ENCODE measurements at regions not wholly inside any gene's neighbourhood (a gene's known extent, or its start where the extent isn't known, plus 50 kb on each side); places are given as distances from the start of the nearest gene placed in this dataset.
"Not testable (repeated sequence)": the region's sequence is repeated elsewhere in the genome, so short reads cannot be mapped to it uniquely, and the experiment has no call there.

GRCh38 chr4:127246963-127247952 is 385.5 kb upstream of the INTU start:
- DNase-seq (ENCODE audit: low read depth, low spot score): no peak

- no peak for DNase-seq (ENCODE audit: low read depth, low spot score)
Observed at GRCh38 chr4:127249066-127249766, 383.5 kb upstream of the INTU start.

GRCh38 chr4:127249767-127250108 is 383.0 kb upstream of the INTU start:
- DNase-seq (ENCODE audit: low read depth, low spot score): no peak

- no peak for DNase-seq (ENCODE audit: low read depth, low spot score)
Observed at GRCh38 chr4:127250577-127250976, 382.2 kb upstream of the INTU start.

GRCh38 chr4:127251423-127251822 is 381.3 kb upstream of the INTU start:
- DNase-seq (ENCODE audit: low read depth, low spot score): no peak

- no peak for DNase-seq (ENCODE audit: low read depth, low spot score)
Observed at GRCh38 chr4:127256500-127256899, 376.3 kb upstream of the INTU start.

GRCh38 chr4:127261476-127261875 is 371.3 kb upstream of the INTU start:
- no peak for DNase-seq (ENCODE audit: low read depth, low spot score)

- no peak for DNase-seq (ENCODE audit: low read depth, low spot score)
Observed at GRCh38 chr4:127268367-127268766, 364.4 kb upstream of the INTU start.

- not testable (repeated sequence) for DNase-seq (ENCODE audit: low read depth, low spot score)
Observed at GRCh38 chr4:127277023-127277422, 355.7 kb upstream of the INTU start.

GRCh38 chr4:127284236-127284635 is 348.5 kb upstream of the INTU start:
- DNase-seq (ENCODE audit: low read depth, low spot score): no peak

GRCh38 chr4:127291316-127291715 is 341.4 kb upstream of the INTU start:
- no peak for DNase-seq (ENCODE audit: low read depth, low spot score)

GRCh38 chr4:127293496-127293895 is 339.3 kb upstream of the INTU start:
- no peak for DNase-seq (ENCODE audit: low read depth, low spot score)

- DNase-seq (ENCODE audit: low read depth, low spot score): no peak
Observed at GRCh38 chr4:127304356-127304755, 328.4 kb upstream of the INTU start.

GRCh38 chr4:127307996-127308395 is 324.8 kb upstream of the INTU start:
- no peak for DNase-seq (ENCODE audit: low read depth, low spot score)

- no peak for DNase-seq (ENCODE audit: low read depth, low spot score)
Observed at GRCh38 chr4:127309369-127310102, 323.2 kb upstream of the INTU start.

- no peak for DNase-seq (ENCODE audit: low read depth, low spot score)
Observed at GRCh38 chr4:127311371-127311770, 321.4 kb upstream of the INTU start.

- no peak for DNase-seq (ENCODE audit: low read depth, low spot score)
Observed at GRCh38 chr4:127311924-127312323, 320.8 kb upstream of the INTU start.

- no peak for DNase-seq (ENCODE audit: low read depth, low spot score)
Observed at GRCh38 chr4:127313767-127314166, 319.0 kb upstream of the INTU start.

- no peak for DNase-seq (ENCODE audit: low read depth, low spot score)
Observed at GRCh38 chr4:127327491-127327890, 305.3 kb upstream of the INTU start.

GRCh38 chr4:127335073-127335620 is 297.6 kb upstream of the INTU start:
- DNase-seq (ENCODE audit: low read depth, low spot score): no peak

- DNase-seq (ENCODE audit: low read depth, low spot score): no peak
Observed at GRCh38 chr4:127335732-127336131, 297.0 kb upstream of the INTU start.

- not testable (repeated sequence) for DNase-seq (ENCODE audit: low read depth, low spot score)
Observed at GRCh38 chr4:127343123-127343522, 289.6 kb upstream of the INTU start.
